H1 (cell line): ENCODE measurements at regions not wholly inside any gene's neighbourhood (a gene's known extent, or its start where the extent isn't known, plus 50 kb on each side); places are given as distances from the start of the nearest gene placed in this dataset.

Source experiments
- CTCF ChIA-PET: fragments of 300-600 bp; sonication (Branson Sonifier 250); formaldehyde crosslinking; loops from one replicate; lab custom pipeline; 2021; ENCODE audit not compliant: partially characterized antibody; lab: Charles Lee
- POLR2A ChIA-PET: fragments of 300-600 bp; sonication (Branson Sonifier 250); formaldehyde crosslinking; loops from one replicate; lab custom pipeline; 2021; ENCODE audit warnings: inconsistent platforms; ENCODE audit not compliant: partially characterized antibody; lab: Charles Lee
- DNase-seq, 2 experiments: peaks; one replicate each; pipeline versions ENCODE4 v3.0.0 to v3.0.0-alpha.2; 2010 to 2022; ENCODE audit warnings: low spot score in 2 of 2, low read depth in 1 of 2, mixed read lengths in 1 of 2
- FAIRE-seq: peaks from 2 replicates; lab custom pipeline; 2011; peaks lifted over from hg19 to GRCh38; lab: Jason Lieb, UNC
- H2AFZ ChIP-seq: 2 replicates; pipeline ENCODE4 v1.8.1; 2012; ENCODE audit warnings: low read length, inconsistent platforms
- H2AK5ac ChIP-seq: 2 replicates; pipeline ENCODE4 v1.6.1; 2013; ENCODE audit warnings: low read depth, low read length
- H2BK120ac ChIP-seq: replicated peaks from 2 replicates; pipeline ENCODE3; 2013; ENCODE audit warnings: low read depth, low read length, inconsistent platforms
- H2BK12ac ChIP-seq: 2 replicates; pipeline ENCODE4 v1.6.1; 2013; ENCODE audit warnings: low read depth, low read length
- H2BK15ac ChIP-seq: 2 replicates; pipeline ENCODE4 v1.6.1; 2013; ENCODE audit warnings: low read length
- H2BK20ac ChIP-seq: 2 replicates; pipeline ENCODE4 v1.6.1; 2013; ENCODE audit warnings: low read length
- H2BK5ac ChIP-seq: 2 replicates; pipeline ENCODE4 v1.6.1; 2013; ENCODE audit warnings: low read depth, low read length
- H3K14ac ChIP-seq: 2 replicates; pipeline ENCODE4 v1.6.1; 2013; ENCODE audit warnings: inconsistent platforms; ENCODE audit not compliant: insufficient read length
- H3K18ac ChIP-seq: 2 replicates; pipeline ENCODE4 v1.6.1; 2013; ENCODE audit warnings: low read length; ENCODE audit errors: extremely low read depth
- H3K23ac ChIP-seq: 2 replicates; pipeline ENCODE4 v1.6.1; 2013; ENCODE audit warnings: inconsistent platforms; ENCODE audit not compliant: insufficient read length
- H3K23me2 ChIP-seq: 2 replicates; pipeline ENCODE4 v1.6.1; 2013; ENCODE audit warnings: low read depth, low read length
- H3K27ac ChIP-seq: 2 replicates; pipeline ENCODE4 v1.6.1; 2011; ENCODE audit warnings: low read depth, low read length, inconsistent platforms
- H3K27me3 ChIP-seq, 4 experiments: replicated peaks in 1 of 4; 1 replicate in 1 of 4; 2 replicates in 3 of 4; pipeline versions ENCODE4 v1.6.1 to v1.8.1; 2011 to 2013; ENCODE audit warnings: low read length in 3 of 4, mild to moderate bottlenecking in 3 of 4, inconsistent platforms in 2 of 4, mixed read lengths in 2 of 4, moderate library complexity in 1 of 4; ENCODE audit not compliant: control insufficient read depth in 3 of 4, insufficient read depth in 3 of 4; ENCODE audit errors: extremely low read depth in 1 of 4
- H3K36me3 ChIP-seq, 4 experiments: 2 replicates each; pipeline versions ENCODE4 v1.6.1 to v1.8.1; 2011 to 2013; ENCODE audit warnings: mild to moderate bottlenecking in 4 of 4, low read length in 3 of 4, moderate library complexity in 2 of 4, control low read depth in 1 of 4, inconsistent platforms in 1 of 4; ENCODE audit not compliant: insufficient read depth in 4 of 4, control insufficient read depth in 2 of 4
- H3K4ac ChIP-seq: replicated peaks from 2 replicates; pipeline ENCODE3; 2013; ENCODE audit warnings: low read length, low read depth, mixed read lengths, inconsistent platforms; ENCODE audit not compliant: insufficient read length
- H3K4me1 ChIP-seq, 4 experiments: replicated peaks in 1 of 4; 1 replicate in 1 of 4; 2 replicates in 3 of 4; pipeline versions ENCODE4 v1.6.1 to v1.8.1; 2011 to 2013; ENCODE audit warnings: low read length in 3 of 4, inconsistent platforms in 2 of 4, mixed read lengths in 1 of 4; ENCODE audit not compliant: insufficient read depth in 4 of 4, control insufficient read depth in 3 of 4
- H3K4me2 ChIP-seq, 2 experiments: 2 replicates each; pipeline versions ENCODE4 v1.6.1 to v1.8.1; 2011 to 2013; ENCODE audit warnings: low read depth in 2 of 2, low read length in 2 of 2, control low read depth in 1 of 2, inconsistent platforms in 1 of 2, mild to moderate bottlenecking in 1 of 2; ENCODE audit not compliant: insufficient read depth in 1 of 2
- H3K4me3 ChIP-seq, 4 experiments: fragments of 200-600, 300-600 bp in 1 of 4; sonication (generic), shearing (Covaris generic), sonication (Bioruptor Twin) in 1 of 4; 2 replicates each; pipeline versions ENCODE4 v1.5.1 to v1.8.1; 2011 to 2016; ENCODE audit warnings: low read length in 4 of 4, low read depth in 3 of 4, control low read depth in 2 of 4, inconsistent platforms in 2 of 4, mild to moderate bottlenecking in 2 of 4, mixed read lengths in 1 of 4, moderate library complexity in 1 of 4; ENCODE audit not compliant: insufficient read depth in 2 of 4; ENCODE audit errors: extremely low read depth in 1 of 4
- H3K56ac ChIP-seq: replicated peaks from 2 replicates; pipeline ENCODE3; 2013; ENCODE audit warnings: low read depth, mild to moderate bottlenecking, mixed read lengths, low read length, inconsistent platforms; ENCODE audit not compliant: insufficient read length
- H3K79me1 ChIP-seq: 2 replicates; pipeline ENCODE4 v1.6.1; 2013; ENCODE audit warnings: low read depth, low read length, control low read depth
- H3K79me2 ChIP-seq, 2 experiments: 2 replicates each; pipeline versions ENCODE4 v1.6.1 to v1.8.1; 2012 to 2013; ENCODE audit warnings: low read length in 2 of 2, mild to moderate bottlenecking in 2 of 2, inconsistent platforms in 1 of 2; ENCODE audit not compliant: insufficient read depth in 2 of 2, control insufficient read depth in 1 of 2
- H3K9ac ChIP-seq, 4 experiments: replicated peaks in 1 of 4; 1 replicate in 1 of 4; 2 replicates in 3 of 4; pipeline versions ENCODE4 v1.6.1 to v1.8.1; 2011 to 2013; ENCODE audit warnings: low read depth in 3 of 4, low read length in 3 of 4, control low read depth in 2 of 4, mild to moderate bottlenecking in 2 of 4, moderate library complexity in 2 of 4, inconsistent platforms in 1 of 4; ENCODE audit errors: extremely low read depth in 1 of 4
- H3K9me3 ChIP-seq, 2 experiments: 2 replicates each; pipeline versions ENCODE4 v1.6.1 to v1.8.1; 2012 to 2013; ENCODE audit warnings: mild to moderate bottlenecking in 2 of 2, moderate library complexity in 2 of 2, control low read depth in 1 of 2, inconsistent platforms in 1 of 2, low read depth in 1 of 2, low read length in 1 of 2, mixed read lengths in 1 of 2; ENCODE audit not compliant: insufficient read depth in 2 of 2
- H4K20me1 ChIP-seq, 2 experiments: replicated peaks in 1 of 2; 2 replicates each; pipeline versions ENCODE3 to v1.8.1; 2011 to 2013; ENCODE audit warnings: inconsistent platforms in 2 of 2, low read length in 2 of 2, mild to moderate bottlenecking in 1 of 2; ENCODE audit not compliant: insufficient read depth in 2 of 2, control insufficient read depth in 1 of 2
- H4K5ac ChIP-seq: 2 replicates; pipeline ENCODE4 v1.6.1; 2013; ENCODE audit warnings: low read length, low read depth, mixed read lengths, inconsistent platforms; ENCODE audit not compliant: insufficient read length
- H4K8ac ChIP-seq: 2 replicates; pipeline ENCODE4 v1.8.0; 2013; ENCODE audit warnings: mild to moderate bottlenecking, moderate library complexity, low read length, inconsistent platforms; ENCODE audit not compliant: insufficient read depth; ENCODE audit errors: extremely low read depth
- H4K91ac ChIP-seq: replicated peaks from 2 replicates; pipeline ENCODE3; 2013; ENCODE audit warnings: low read length, mixed read lengths, inconsistent platforms; ENCODE audit not compliant: insufficient read length
- CBX5 ChIP-seq: fragments of 300-800, 300-1000 bp; sonication (generic); IDR thresholded peaks from 2 replicates; pipeline ENCODE4 v1.7.1; 2016; ENCODE audit warnings: antibody characterized with exemption, low read length, low read depth
- CBX8 ChIP-seq: fragments of 300-800, 300-1000 bp; sonication (generic); IDR thresholded peaks from 2 replicates; pipeline ENCODE4 v1.7.1; 2016; ENCODE audit warnings: low read depth, low read length, borderline replicate concordance
- CHD2 ChIP-seq: IDR thresholded peaks from 2 replicates; pipeline ENCODE4 v1.6.1; 2012; ENCODE audit warnings: low read length, improper control_type of control experiment
- KDM4A ChIP-seq: IDR thresholded peaks from one replicate; pipeline ENCODE4 v1.7.1; 2012; ENCODE audit warnings: low read depth, mild to moderate bottlenecking, moderate library complexity, low read length, inconsistent platforms; ENCODE audit not compliant: severe bottlenecking
- NRF1 ChIP-seq: IDR thresholded peaks from 2 replicates; pipeline ENCODE4 v1.6.1; 2011; ENCODE audit warnings: mild to moderate bottlenecking, low read depth, low read length, improper control_type of control experiment
- RNF2 ChIP-seq: fragments of 200-900, 300-1000 bp; sonication (generic); IDR thresholded peaks from 2 replicates; pipeline ENCODE4 v1.7.1; 2016; ENCODE audit warnings: borderline replicate concordance, low read depth, mild to moderate bottlenecking, antibody characterized with exemption, low read length; ENCODE audit not compliant: poor library complexity, severe bottlenecking; ENCODE audit errors: missing control alignments
- SAP30 ChIP-seq: fragments of 300-600 bp; sonication (generic); IDR thresholded peaks from 2 replicates; pipeline ENCODE4 v1.7.1; 2012; ENCODE audit warnings: low read length, moderate library complexity, mild to moderate bottlenecking, inconsistent platforms; ENCODE audit not compliant: insufficient read depth, insufficient replicate concordance
- SP4 ChIP-seq: IDR thresholded peaks from 2 replicates; pipeline ENCODE4 v1.6.1; 2012; ENCODE audit warnings: low read length, inconsistent platforms
- whole genome bisulfite sequencing, 2 experiments: shearing (Covaris generic) in 1 of 2; methylation state at CpG; one replicate each; pipeline versions ENCODE4 v1.1.6 to v1.1.7; 2013 to 2015; ENCODE audit warnings: low lambda C conversion rate in 2 of 2, mixed read lengths in 2 of 2, inconsistent platforms in 1 of 2, low coverage in 1 of 2, missing lambda C conversion rate in 1 of 2; ENCODE audit not compliant: insufficient replicate concordance in 2 of 2, insufficient coverage in 1 of 2, insufficient read length in 1 of 2; ENCODE audit errors: extremely low coverage in 1 of 2, missing lambda C conversion rate in 1 of 2; 5-methylcytosine and 5-hydroxymethylcytosine counted together
- TF ChIP-seq, protein P1 (sequence below), 3 experiments: IDR thresholded peaks; 1 replicate in 2 of 3; 2 replicates in 1 of 3; pipeline versions ENCODE4 v1.5.1 to v1.6.1; 2011; ENCODE audit warnings: low read length in 3 of 3, mild to moderate bottlenecking in 3 of 3, inconsistent platforms in 2 of 3, low read depth in 1 of 3, moderate library complexity in 1 of 3; ENCODE audit not compliant: insufficient read depth in 1 of 3; ENCODE audit errors: control extremely low read depth in 1 of 3

DNA sequence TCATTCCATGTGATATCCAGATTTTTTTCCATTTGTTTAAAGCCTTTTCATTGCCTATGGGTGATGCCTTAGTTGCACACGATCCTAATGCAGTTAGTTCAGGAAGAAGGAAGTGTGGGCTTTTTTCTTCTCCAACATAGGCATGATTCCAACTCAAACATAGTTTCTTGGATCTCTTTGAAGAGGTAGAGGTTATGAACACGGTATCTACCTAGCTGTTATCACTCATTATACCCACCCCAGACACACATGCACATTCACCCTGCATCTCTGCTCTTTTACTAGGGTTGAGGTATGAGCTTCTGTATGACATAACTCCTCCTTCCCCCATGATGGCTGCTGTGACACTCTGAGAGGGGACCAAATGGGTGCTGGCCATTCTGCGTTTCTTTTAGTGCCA is 122.1 kb upstream of the ZNF648 start:
- DNase-seq: no peak
- H3K14ac ChIP-seq: no peak overlapping the region
- TF ChIP-seq NRF1 (no peak), SAP30 (no peak), RNF2 (no peak), CBX8 (no peak), SP4 (no peak), CBX5 (no peak), KDM4A (no peak), CHD2 (no peak)
- TF ChIP-seq, protein P1, sequence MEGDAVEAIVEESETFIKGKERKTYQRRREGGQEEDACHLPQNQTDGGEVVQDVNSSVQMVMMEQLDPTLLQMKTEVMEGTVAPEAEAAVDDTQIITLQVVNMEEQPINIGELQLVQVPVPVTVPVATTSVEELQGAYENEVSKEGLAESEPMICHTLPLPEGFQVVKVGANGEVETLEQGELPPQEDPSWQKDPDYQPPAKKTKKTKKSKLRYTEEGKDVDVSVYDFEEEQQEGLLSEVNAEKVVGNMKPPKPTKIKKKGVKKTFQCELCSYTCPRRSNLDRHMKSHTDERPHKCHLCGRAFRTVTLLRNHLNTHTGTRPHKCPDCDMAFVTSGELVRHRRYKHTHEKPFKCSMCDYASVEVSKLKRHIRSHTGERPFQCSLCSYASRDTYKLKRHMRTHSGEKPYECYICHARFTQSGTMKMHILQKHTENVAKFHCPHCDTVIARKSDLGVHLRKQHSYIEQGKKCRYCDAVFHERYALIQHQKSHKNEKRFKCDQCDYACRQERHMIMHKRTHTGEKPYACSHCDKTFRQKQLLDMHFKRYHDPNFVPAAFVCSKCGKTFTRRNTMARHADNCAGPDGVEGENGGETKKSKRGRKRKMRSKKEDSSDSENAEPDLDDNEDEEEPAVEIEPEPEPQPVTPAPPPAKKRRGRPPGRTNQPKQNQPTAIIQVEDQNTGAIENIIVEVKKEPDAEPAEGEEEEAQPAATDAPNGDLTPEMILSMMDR (IDR thresholded peaks at IDR 0.05; ENCODE audit: control extremely low read depth in 1 of 3, insufficient read depth in 1 of 3, low read depth in 1 of 3, low read length in 3 of 3): no peak
- no peaks in the 10 kb centered on the region for H3K36me3 ChIP-seq
- H2BK20ac ChIP-seq: no peak overlapping the region
- H3K4me1 ChIP-seq: no peaks in the 10 kb centered on the region
- H4K8ac ChIP-seq: no peak overlapping the region
- H3K4me3 ChIP-seq: no peak overlapping the region
- no peak overlapping the region for H3K4ac ChIP-seq
- no peak overlapping the region for H3K4me2 ChIP-seq
- no peaks in the 10 kb centered on the region for H3K79me1 ChIP-seq
- H2BK12ac ChIP-seq: no peak overlapping the region
- H3K27me3 ChIP-seq: no peaks in the 10 kb centered on the region
- no peak overlapping the region for H3K23ac ChIP-seq
- H3K23me2 ChIP-seq: no peaks in the 10 kb centered on the region
- H3K56ac ChIP-seq: no peak overlapping the region
- no peak overlapping the region for H4K5ac ChIP-seq
- ChIA-PET POLR2A (no interaction called here), CTCF (interaction anchor here (1.3 to 4.5 kb wide), 5 partner anchors 13 to 412 kb away, joined by 3 to 30 read pairs (median 12); no protein-coding TSS in a partner anchor)
- H3K9me3 ChIP-seq: no peaks in the 10 kb centered on the region
- H3K79me2 ChIP-seq: no peaks in the 10 kb centered on the region
- no peak for FAIRE-seq
- H4K91ac ChIP-seq: no peak overlapping the region
- no peak overlapping the region for H2AFZ ChIP-seq
- no peak overlapping the region for H2AK5ac ChIP-seq
- no peak overlapping the region for H3K27ac ChIP-seq
- no peak overlapping the region for H2BK15ac ChIP-seq
- H3K9ac ChIP-seq: no peak overlapping the region
- H4K20me1 ChIP-seq: no peaks in the 10 kb centered on the region
- WGBS, 2 experiments: 96% methylated on average over 3 of the region's 3 CpGs; no CpG with 5 or more reads in 1 of the 2 experiments
- no peak overlapping the region for H2BK120ac ChIP-seq
- H3K18ac ChIP-seq: no peak overlapping the region
- H2BK5ac ChIP-seq: no peak overlapping the region
